GM13977 (cell line): ENCODE measurements at regions not wholly inside any gene's neighbourhood (a gene's known extent, or its start where the extent isn't known, plus 50 kb on each side); places are given as distances from the start of the nearest gene placed in this dataset.

Experiments used
- DNase-seq: peaks from one replicate; pipeline ENCODE4 v3.0.0; 2012; ENCODE audit warnings: low spot score
- CTCF ChIP-seq: IDR thresholded peaks from 2 replicates; pipeline ENCODE4 v1.5.1; 2012; ENCODE audit warnings: mild to moderate bottlenecking, control low read depth; ENCODE audit not compliant: insufficient read depth; ENCODE audit errors: extremely low read depth, missing control alignments
- in situ Hi-C: fragments of 300-500 bp; cut with MboI; formaldehyde crosslinking; loops from one replicate; pipeline ENCODE4 v1.12.0; 2022; ENCODE audit warnings: low sequenced_read_pairs, low pct_unique_long_range_greater_than_20kb, mixed read lengths, inconsistent platforms; ENCODE audit not compliant: unreplicated experiment

- no peak for TF ChIP-seq CTCF
- in situ Hi-C loops = no loop called here
- DNase-seq = no peak
These were observed 119.6 kb upstream of the ZNF92 start for GRCh38 chr7:65254061-65254460.

DNA sequence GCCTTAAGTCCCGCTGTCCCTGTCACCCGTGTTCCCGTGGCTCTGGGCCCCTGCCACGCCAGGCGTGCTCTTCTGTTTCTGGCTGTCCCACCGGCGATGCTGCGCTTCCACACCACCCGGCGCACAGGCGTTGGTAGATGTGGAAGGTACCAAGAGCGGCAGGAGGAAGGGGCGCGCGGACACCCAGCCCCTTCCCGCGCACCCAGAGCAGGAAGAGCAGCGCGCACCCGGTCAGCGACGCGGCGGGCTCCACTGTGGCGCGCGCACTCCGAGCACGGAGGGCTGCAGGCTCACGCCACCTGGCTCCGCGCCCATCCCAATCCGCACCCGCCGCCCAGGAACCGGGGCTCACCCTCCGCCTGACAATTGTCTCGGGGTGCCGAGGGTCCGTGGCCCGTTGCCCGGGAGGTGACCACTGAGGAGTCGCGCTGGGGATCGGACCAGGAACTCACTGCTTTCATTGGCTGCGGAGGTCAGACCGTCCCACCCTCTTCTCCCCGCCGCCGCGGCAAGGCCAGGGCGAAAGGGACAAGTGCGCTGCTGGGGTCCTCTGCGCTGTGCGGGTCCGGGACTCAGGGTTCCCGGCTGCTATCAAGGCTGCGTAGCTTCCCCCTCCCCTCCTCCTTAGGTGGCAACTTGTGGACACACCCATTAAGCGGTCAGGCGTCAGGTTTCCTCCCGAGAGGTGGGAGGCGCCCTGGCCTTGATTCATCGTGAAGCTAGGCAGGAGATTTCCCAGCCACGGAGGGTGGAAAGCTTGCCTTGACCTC, 121.6 kb upstream of the ZNF92 start:
- in situ Hi-C loops = no loop called here

DNA sequence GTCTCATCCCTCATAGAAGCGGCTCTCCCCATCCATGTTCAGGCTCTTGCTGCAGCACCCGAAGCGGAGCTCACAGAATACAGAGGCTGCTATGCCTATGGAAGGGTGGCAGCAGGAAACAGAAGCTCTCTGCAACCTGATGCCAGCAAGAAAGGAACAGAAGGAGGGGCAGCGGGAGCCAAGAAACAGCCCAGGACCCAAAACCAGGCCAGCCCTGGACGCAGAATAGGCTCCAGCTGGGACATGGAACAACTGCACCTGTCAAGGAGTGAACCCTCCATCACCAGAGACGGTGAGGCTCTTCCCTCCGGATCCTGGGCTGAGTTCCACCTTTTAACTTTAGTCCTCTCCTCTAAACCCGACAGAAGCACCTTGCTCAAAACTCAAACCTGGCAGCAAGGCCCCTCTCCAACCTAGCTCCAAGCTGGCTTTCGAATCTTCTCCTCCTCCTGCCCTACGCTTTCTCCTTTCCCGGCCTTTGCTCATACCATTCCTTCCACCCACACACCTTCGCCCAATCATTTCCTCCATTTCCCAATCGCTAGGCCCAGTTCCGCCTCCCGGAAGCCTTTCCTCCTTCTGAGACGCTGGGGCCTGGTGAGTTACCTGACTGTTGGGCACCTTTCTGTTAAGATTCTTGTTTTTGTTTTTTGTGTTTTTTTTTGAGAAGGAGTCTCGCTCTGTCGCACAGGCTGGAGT, 122.8 kb upstream of the ZNF92 start:
- no peak for TF ChIP-seq CTCF
- in situ Hi-C loops = no loop called here
- no peak for DNase-seq

More for the DNA sequence above, 121.6 kb upstream of the ZNF92 start:
- no peak for TF ChIP-seq CTCF
- DNase-seq = no peak

GRCh38 chr7:65250216-65250615, 123.4 kb upstream of the ZNF92 start:
- no peak for TF ChIP-seq CTCF
- no peak for DNase-seq
- in situ Hi-C loops = no loop called here

DNA sequence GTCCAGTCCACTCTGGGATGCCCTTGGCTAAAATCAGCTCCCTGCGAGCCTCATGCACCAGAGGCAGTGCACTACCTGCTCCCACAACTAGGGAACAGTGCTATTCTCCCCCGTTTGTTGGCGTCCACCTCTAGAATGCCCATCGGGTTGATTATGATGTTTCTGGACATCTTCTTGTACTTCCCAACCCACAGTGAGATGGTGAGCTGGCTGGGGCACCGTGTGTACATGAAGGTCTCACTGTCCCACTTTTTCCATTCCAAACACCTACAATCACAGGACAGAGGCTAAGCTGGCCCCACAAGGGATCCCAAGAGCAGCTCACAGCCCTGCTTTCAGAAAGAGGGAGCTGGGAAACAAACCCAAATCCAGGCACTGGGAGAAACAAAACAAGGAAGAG, 126.2 kb upstream of the ZNF92 start:
- no peak for DNase-seq
- in situ Hi-C loops = no loop called here
- no peak for TF ChIP-seq CTCF

GRCh38 chr7:65239707-65240352, 133.8 kb upstream of the ZNF92 start:
- DNase-seq = no peak
- no peak for TF ChIP-seq CTCF
- in situ Hi-C loops = no loop called here
